ENCODE measurements at regions not wholly inside any gene's neighbourhood (a gene's known extent, or its start where the extent isn't known, plus 50 kb on each side); places are given as distances from the start of the nearest gene placed in this dataset.

DNA sequence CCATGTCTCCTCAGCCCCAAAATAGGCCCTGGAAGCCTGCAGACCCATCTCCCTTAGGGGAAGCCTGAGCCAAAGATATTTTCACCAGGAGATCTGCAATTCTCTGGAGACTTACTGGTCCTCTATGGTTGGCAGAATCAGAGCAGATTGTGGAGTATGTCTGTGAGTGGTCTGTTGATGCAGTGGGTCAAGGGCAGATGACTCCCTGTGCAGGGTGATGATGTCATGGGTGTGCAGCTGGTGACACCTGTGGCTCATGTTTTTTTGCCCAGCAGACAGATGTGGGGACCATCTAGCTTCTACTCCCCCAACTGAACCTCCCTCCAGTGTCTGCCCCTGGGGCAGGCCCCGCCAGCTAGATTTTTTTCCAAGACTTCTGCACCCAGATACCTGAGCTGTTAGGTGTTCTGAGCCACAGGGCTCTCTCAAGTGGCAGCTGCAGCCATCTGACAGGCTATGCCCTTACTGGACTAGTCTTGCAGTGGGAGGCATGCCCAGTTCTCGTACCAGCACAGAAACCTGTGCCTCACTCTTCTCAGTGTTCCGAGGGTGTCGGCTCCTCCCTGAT lies 558.7 kb upstream of the LRRTM1 start:
- DNase-seq (ENCODE audit: low read depth in 2 of 2), result no peak

DNA sequence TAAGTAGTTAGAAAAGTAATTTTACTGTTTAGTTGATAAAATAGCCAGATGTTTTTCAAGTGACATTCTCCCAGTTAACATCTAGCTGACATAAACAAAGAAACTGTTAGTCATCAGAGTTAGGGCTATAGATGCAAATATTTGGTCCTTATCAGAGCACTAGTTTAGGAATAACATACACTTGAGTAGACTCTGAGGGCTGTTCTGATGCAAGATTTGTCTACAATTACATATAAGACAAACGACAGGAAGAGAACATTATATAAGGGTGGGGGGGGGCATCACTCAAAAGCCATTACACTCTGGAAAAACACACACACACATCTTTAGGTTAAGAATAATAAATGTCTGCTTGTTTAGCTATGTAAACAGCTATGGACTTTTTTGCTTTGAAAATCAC lies 554.4 kb upstream of the LRRTM1 start:
- no peak for DNase-seq (ENCODE audit: low read depth in 2 of 2)

DNA sequence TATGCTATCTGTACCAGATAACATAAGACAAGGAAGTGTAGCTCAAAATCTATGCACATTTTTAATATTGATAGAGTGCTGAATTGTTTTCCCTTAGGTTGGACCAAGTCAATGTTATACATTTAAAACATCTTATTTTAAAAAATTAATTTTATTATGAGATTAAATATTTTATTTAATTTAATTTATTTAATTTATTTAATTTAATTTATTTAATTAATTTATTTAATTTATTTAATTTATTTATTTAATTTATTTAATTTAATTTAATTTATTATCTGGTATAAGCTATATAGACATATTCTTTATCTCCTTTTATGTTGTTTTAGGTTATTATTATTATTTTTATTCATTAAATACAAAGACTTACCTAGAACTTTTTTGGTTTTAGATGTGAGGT lies 551.7 kb upstream of the LRRTM1 start:
- DNase-seq (ENCODE audit: low read depth in 2 of 2), result no peak

GRCh38 chr2:80854831-80855230 lies 550.3 kb upstream of the LRRTM1 start:
- DNase-seq (ENCODE audit: low read depth in 2 of 2), result no peak

DNA sequence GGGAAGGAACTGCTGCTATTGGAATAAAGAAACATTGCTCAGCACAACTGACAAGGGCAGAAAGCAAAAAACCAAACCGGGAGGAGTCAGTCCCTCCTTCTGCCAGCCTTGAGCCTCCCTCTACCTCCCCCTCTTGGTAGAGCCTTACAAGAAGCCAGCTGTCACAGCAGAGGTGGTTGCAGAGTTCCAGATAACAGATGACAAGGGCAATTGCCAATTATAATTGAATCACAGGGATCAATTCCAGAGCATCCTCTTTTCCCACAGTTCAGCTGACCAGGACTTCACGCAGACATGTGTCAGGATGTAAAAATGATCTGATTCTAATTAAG lies 548.2 kb upstream of the LRRTM1 start:
- no peak for DNase-seq (ENCODE audit: low read depth in 2 of 2)

DNA sequence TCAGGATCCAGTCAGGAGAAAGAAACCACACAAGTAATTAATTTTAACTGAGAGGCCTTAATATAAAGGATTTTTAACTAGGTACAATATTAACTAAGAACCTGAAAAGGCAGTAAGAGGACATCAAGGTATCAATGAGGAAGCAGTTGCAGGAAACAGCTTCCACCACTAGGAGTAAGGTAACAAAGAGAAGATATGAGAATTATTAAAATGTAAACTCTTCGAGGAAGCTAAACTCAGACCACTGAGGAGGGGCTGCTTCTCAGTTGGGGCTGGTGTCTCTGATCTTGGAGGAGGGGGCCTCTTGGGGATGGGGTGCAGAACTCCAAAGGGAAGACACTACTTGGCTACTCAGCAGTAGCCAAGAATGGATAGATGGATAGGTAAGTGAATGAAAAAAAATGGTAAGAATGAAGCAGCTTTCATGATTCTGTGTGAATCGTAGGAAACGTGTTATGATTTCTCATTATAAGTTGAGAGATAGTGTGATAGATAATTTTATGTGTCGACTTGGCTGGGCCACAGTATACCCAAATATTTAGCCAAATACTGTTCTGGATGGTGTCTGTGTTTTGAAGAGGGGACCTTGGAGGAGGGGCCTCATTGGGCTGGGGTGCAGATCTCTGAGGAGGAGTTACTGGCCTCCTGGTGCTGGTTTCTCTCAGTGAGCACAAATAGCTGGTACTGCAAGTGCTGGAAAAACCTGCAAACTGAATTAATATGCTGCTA lies 547.7 kb upstream of the LRRTM1 start:
- no peak for DNase-seq (ENCODE audit: low read depth in 2 of 2)

GRCh38 chr2:80830891-80831290 lies 526.3 kb upstream of the LRRTM1 start:
- no peak for DNase-seq (ENCODE audit: low read depth in 2 of 2)

- no peak for DNase-seq (ENCODE audit: low read depth in 2 of 2)
Measured at GRCh38 chr2:80822999-80823398, 518.4 kb upstream of the LRRTM1 start.

GRCh38 chr2:80815259-80815658 lies 510.7 kb upstream of the LRRTM1 start:
- no peak for DNase-seq (ENCODE audit: low read depth in 2 of 2)

DNA sequence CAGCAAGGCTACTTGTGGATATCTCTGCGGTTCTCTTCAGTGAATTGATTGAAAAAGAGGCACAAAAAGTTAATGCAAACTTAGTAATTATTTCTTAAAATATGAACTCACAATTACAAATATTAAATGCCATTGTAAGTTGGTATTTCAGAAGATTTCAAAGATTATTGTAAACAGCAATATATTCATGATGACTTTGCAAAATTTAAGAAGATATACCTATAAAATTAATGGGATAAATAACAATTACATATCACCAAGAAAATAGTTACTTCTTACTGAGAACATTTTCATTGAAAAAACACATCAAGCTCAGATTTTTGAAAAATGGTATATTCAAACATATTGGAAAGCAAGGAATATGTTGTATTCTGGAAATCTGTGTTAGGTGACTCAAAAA lies 482.0 kb upstream of the LRRTM1 start:
- no peak for DNase-seq (ENCODE audit: low read depth in 2 of 2)

DNA sequence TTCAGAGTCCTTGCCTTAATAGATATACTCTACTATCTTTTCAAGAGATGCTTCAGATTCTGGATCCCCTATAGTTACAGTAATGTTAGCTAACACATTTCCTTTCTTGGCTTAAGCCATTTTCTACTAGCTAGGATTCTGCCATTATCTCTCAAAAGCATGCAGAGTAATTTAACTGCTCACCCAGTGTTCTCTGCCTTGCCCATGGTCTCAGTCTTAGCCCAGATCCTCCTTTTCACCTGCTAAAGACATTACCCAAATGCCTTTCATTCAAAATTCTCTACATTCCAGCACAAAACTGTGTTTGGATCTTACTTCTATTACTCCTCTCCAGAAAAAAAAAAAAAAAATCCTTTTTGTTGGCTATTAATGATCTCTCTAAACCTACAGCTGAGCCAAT lies 474.2 kb upstream of the LRRTM1 start:
- DNase-seq (ENCODE audit: low read depth in 2 of 2), result no peak

- DNase-seq (ENCODE audit: low read depth in 2 of 2), result no peak
Measured at GRCh38 chr2:80748592-80748991, 444.0 kb upstream of the LRRTM1 start.

- DNase-seq (ENCODE audit: low read depth in 2 of 2), result no peak
Measured at GRCh38 chr2:80737047-80737446, 432.5 kb upstream of the LRRTM1 start.

DNA sequence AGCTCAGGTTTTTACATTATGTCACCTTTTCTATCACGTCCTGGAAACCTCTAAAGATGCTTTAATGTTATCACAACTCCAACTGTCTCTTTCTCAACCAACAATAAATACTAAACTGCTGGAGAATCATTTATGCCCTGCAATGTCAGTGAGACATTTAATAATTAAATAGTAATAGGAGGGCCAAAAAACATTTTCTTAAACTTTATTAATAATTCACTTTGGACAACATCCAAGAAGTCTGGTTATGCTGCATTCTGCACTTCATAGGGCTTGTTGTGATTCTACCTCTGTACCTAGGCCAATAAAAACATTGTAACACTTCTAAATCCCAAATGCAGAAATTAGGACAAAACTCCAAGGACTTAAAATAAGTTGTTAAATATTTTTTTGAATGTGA lies 420.4 kb upstream of the LRRTM1 start:
- DNase-seq (ENCODE audit: low read depth in 2 of 2), result no peak

DNA sequence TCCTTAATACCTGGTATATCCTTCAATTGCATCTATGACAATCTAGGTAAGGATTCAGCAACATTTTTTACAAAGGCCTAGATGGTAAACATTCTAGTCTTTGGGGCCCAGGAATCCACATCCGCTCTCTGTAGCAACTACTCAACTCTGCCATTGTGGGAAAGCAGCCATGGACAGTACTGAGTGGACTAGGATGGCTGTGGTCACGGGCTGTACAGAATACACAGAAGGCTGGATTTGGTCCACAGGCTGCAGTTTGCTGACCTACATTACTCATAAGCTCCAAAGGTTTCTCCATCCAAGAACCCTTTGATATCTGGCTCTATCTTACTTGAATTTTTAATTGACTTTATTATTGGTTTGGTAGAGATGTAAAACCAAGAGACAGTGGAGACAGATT lies 418.3 kb upstream of the LRRTM1 start:
- no peak for DNase-seq (ENCODE audit: low read depth in 2 of 2)

DNA sequence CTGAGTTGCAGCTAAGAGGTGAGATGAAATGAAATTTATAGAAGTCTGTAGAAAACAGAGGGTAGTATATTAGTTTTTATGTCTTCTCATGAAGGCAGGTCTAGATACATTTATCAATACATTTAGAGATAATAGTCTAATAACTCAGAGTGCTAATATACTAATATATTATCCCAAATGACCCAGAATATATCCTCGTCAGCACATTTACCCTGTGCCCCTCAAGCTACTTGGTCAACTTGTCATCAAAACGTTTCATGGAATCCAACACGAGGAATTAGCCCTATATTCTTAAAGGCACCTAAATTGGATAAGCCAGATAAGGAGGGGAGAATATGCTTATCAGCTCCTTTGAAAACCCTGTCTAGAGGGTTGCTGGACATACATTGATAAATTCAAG lies 415.1 kb upstream of the LRRTM1 start:
- no peak for DNase-seq (ENCODE audit: low read depth in 2 of 2)

DNA sequence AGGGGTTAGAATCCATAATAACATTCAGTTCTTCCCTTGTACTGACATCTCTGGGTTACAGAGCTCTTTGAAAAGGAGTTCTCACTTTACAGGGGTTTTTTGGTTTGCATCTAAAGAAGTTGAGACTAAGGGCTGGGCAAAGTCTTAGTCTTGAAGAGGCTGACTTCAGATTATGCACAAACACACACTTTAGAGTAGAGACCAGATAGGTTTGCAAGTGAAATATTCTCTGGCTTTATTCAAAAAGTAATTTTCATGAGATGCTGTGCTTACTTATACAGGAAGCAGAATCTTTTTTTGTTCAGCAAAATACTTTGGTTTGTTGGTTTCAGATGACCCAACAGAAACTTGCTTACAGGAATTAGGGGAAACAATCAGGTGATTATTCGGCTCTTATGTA lies 410.9 kb upstream of the LRRTM1 start:
- DNase-seq (ENCODE audit: low read depth in 2 of 2), result no peak

DNA sequence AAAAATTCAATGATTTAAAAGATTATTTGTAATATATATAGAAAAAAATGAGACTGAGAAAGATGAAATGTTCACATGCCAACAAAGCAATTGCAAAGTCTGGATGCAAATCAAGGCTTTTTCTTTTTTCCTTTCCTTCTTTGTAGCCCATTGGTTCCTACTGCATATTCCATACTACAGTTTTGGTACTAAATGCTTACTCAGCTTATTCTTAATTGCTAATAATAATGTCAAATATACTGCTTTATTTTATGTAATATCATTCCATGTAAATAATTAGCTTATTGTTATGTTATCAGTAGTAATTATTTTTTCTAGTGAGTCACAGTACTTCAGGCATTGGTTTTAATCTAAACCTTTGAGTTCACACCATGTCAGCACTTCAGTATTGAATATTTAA lies 407.4 kb upstream of the LRRTM1 start:
- DNase-seq (ENCODE audit: low read depth in 2 of 2), result no peak

DNA sequence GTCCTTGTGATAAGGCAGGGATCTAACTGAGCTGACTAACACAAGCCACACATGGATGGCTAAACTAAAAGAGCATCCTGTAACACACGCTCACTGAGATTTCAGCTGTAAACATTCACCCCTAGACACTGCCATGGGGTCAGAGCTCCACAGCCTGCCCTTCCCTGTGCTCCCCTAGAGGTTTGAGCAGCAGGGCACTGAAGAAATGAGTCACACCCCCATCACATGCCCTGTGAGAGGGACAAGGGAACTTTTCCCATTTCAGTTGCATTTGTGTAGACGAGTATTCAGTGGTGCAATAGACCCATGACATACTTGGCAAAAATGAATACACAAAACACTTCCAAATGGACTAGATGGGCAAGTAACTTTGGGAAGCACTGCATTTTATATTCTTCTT lies 402.4 kb upstream of the LRRTM1 start:
- no peak for DNase-seq (ENCODE audit: low read depth in 2 of 2)

DNA sequence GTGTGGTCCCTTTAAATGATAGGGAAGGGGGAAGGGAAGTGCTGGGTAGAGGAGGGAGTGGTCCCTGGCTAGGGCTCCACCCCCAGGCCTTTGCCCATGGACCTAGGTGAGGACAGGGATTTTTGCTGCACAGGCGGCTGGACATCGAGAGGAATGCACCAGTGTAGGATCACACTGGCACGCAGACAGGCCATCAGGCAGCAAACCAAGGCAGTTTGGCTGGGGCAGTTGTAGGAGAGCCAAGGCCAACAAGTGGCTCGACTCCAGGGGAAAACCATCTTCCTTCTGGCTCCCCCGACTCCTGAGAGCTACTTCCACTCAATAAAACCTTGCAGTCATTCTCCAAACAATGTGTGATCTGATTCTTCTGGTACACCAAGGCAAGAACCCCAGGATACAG lies 402.0 kb upstream of the LRRTM1 start:
- DNase-seq (ENCODE audit: low read depth in 2 of 2), result no peak

DNA sequence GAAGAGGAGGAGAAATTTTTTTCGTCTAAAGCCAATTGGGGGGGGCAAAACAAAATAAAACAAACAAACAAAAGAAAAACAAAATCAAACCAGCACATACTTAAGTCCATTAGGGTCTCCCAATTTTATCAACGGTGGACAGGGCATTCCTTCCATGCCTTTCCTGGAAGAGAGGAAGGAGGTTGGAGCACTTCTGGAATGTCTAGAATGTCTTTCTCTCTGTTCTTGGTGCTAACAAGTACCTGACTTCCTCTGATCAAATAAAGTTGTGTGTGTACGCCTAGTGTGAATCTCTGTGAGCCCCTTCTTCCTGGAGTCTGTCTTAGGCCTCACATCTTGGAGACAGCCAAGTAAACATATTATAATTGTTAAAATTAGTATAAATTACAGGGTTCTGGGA lies 399.0 kb upstream of the LRRTM1 start:
- DNase-seq (ENCODE audit: low read depth in 2 of 2), result no peak

- no peak for DNase-seq (ENCODE audit: low read depth in 2 of 2)
Measured at GRCh38 chr2:80700961-80701360, 396.4 kb upstream of the LRRTM1 start.
